ENCODE measurements at regions not wholly inside any gene's neighbourhood (a gene's known extent, or its start where the extent isn't known, plus 50 kb on each side); places are given as distances from the start of the nearest gene placed in this dataset.

GRCh38 chr10:107829161-107829560 is 664.7 kb upstream of the SORCS1 start:
- DNase-seq (ENCODE audit: low read depth) = no peak
- H3K4me3 ChIP-seq (replicated peaks; ENCODE audit: low read depth, low read length) = no peak overlapping the region
- TF ChIP-seq CTCF (IDR thresholded peaks at IDR 0.05; ENCODE audit: low read length, missing control alignments) = no peak

DNA sequence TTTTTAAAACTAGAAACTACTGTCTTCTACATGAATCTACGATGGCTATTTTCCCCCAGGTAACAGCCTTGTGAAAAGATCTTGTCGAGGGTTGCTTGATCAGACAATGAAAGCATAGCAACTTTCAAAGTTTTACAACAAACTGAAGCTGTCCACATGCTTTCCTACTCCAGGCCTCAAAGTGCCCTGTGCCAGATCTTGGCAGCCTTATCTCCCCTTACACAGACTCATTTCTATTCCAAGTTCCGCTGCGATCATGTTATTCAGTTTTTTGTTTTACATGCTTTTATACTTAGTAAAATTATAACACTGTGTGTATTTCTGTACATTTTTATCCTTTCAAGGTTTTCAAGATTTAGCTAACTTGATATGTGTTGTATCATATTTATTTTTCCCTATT is 661.7 kb upstream of the SORCS1 start:
- no peak for TF ChIP-seq CTCF (IDR thresholded peaks at IDR 0.05; ENCODE audit: low read length, missing control alignments)
- no peak for DNase-seq (ENCODE audit: low read depth)
- no peak overlapping the region for H3K4me3 ChIP-seq (replicated peaks; ENCODE audit: low read depth, low read length)

GRCh38 chr10:107814865-107815487 is 650.5 kb upstream of the SORCS1 start:
- H3K4me3 ChIP-seq (replicated peaks; ENCODE audit: low read depth, low read length) = no peak overlapping the region
- peak; percentile 73 for DNase-seq (ENCODE audit: low read depth)
- peak; percentile 87 for TF ChIP-seq CTCF (IDR thresholded peaks at IDR 0.05; ENCODE audit: low read length, missing control alignments)

GRCh38 chr10:107813451-107814162 is 649.1 kb upstream of the SORCS1 start:
- no peak for TF ChIP-seq CTCF (IDR thresholded peaks at IDR 0.05; ENCODE audit: low read length, missing control alignments)
- no peak for DNase-seq (ENCODE audit: low read depth)
- H3K4me3 ChIP-seq (replicated peaks; ENCODE audit: low read depth, low read length) = no peak overlapping the region

DNA sequence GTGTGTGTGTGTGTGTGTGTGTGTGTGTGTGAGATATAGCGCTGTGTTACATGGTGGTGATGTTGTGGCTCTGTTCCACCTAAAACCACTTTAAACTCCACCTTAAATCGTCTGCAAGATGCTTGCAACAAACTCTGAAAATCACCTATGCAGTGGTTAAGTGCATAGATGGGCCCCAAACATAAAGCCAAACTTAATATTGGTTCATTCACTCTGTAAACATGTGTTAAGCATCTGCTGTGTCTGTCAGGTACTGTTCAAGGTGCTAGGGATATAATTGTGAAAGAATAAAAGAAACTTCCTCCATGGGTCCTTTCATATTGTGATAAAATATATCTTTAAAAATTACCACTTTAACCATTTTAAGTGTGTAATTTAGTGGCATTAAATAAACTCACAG is 645.4 kb upstream of the SORCS1 start:
- no peak overlapping the region for H3K4me3 ChIP-seq (replicated peaks; ENCODE audit: low read depth, low read length)
- DNase-seq (ENCODE audit: low read depth) = no peak
- no peak for TF ChIP-seq CTCF (IDR thresholded peaks at IDR 0.05; ENCODE audit: low read length, missing control alignments)

- no peak for TF ChIP-seq CTCF (IDR thresholded peaks at IDR 0.05; ENCODE audit: low read length, missing control alignments)
- no peak for DNase-seq (ENCODE audit: low read depth)
- no peak overlapping the region for H3K4me3 ChIP-seq (replicated peaks; ENCODE audit: low read depth, low read length)
Measured at GRCh38 chr10:107807836-107808235, 643.3 kb upstream of the SORCS1 start.

DNA sequence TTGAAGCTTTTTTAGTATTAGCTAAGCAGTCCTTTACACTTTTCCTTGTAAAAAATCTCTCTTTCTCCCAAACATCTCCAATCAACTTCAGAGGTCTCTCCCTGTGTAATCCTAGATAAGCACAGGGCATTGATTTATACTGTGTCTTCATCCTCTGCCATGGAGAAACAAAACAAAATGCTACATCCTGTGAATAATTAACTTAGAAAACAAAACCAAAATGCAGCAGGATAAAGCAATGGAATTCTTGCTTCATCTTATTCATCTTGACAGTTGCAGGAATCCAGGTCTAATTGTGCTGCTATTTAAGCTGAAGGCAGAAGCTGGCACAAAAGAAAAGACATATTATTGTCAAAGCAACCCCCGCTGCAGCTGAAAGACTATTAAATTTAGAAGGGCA is 641.5 kb upstream of the SORCS1 start:
- H3K4me3 ChIP-seq (replicated peaks; ENCODE audit: low read depth, low read length) = no peak overlapping the region
- no peak for TF ChIP-seq CTCF (IDR thresholded peaks at IDR 0.05; ENCODE audit: low read length, missing control alignments)
- DNase-seq (ENCODE audit: low read depth) = no peak

Measured in fibroblast of pulmonary artery (primary cell).